Stomach smooth muscle (tissue), 2 donors: ENCODE measurements at regions not wholly inside any gene's neighbourhood (a gene's known extent, or its start where the extent isn't known, plus 50 kb on each side); places are given as distances from the start of the nearest gene placed in this dataset.

Source experiments
- H3K27ac ChIP-seq: one replicate; pipeline ENCODE4 v1.7.0; 2013; ENCODE audit warnings: mild to moderate bottlenecking, low read length, inconsistent platforms
- H3K27me3 ChIP-seq, 2 donors: one replicate each; pipeline ENCODE4 v1.7.0; 2013; ENCODE audit warnings: low read length in 2 of 2; ENCODE audit not compliant: insufficient read depth in 2 of 2, control insufficient read depth in 1 of 2
- H3K36me3 ChIP-seq, 2 donors: one replicate each; pipeline ENCODE4 v1.7.0; 2013; ENCODE audit warnings: low read length in 2 of 2; ENCODE audit not compliant: control insufficient read depth in 2 of 2, insufficient read depth in 2 of 2
- H3K4me1 ChIP-seq: one replicate; pipeline ENCODE4 v1.7.0; 2013; ENCODE audit warnings: low read length; ENCODE audit not compliant: control insufficient read depth, insufficient read depth
- H3K4me3 ChIP-seq, 2 donors: one replicate each; pipeline ENCODE4 v1.7.0; 2013; ENCODE audit warnings: low read length in 2 of 2
- H3K9ac ChIP-seq, 2 donors: one replicate each; pipeline ENCODE4 v1.7.0; 2013; ENCODE audit warnings: low read length in 2 of 2, mild to moderate bottlenecking in 1 of 2
- H3K9me3 ChIP-seq, 2 donors: one replicate each; pipeline ENCODE4 v1.7.0; 2013; ENCODE audit warnings: low read length in 2 of 2; ENCODE audit not compliant: control insufficient read depth in 2 of 2
- donor health status: healthy.
- donor health status: Pancreatic carcinoma.

GRCh38 chr9:38286766-38287165, 105.7 kb upstream of the ALDH1B1 start:
- Histone ChIP-seq H3K36me3 (no peaks in the 10 kb centered on the region), H3K4me3 (no peak overlapping the region), H3K27ac (no peak overlapping the region), H3K9me3 (no peaks in the 10 kb centered on the region), H3K9ac (no peak overlapping the region), H3K27me3 (no peaks in the 10 kb centered on the region), H3K4me1 (no peaks in the 10 kb centered on the region)

GRCh38 chr9:38286357-38286756, 106.1 kb upstream of the ALDH1B1 start:
- no peak overlapping the region for H3K4me3 ChIP-seq
- no peaks in the 10 kb centered on the region for H3K9me3 ChIP-seq
- H3K4me1 ChIP-seq: no peaks in the 10 kb centered on the region
- no peaks in the 10 kb centered on the region for H3K27me3 ChIP-seq
- no peak overlapping the region for H3K27ac ChIP-seq
- H3K9ac ChIP-seq: no peak overlapping the region
- H3K36me3 ChIP-seq: no peaks in the 10 kb centered on the region

GRCh38 chr9:38285236-38285635, 107.3 kb upstream of the ALDH1B1 start:
- Histone ChIP-seq H3K4me1 (no peaks in the 10 kb centered on the region), H3K9ac (no peak overlapping the region), H3K27me3 (peaks cover 0 to 3% of the 10 kb centered on the region in 2 donors), H3K27ac (no peak overlapping the region), H3K36me3 (no peaks in the 10 kb centered on the region), H3K4me3 (no peak overlapping the region), H3K9me3 (no peaks in the 10 kb centered on the region)

GRCh38 chr9:38284588-38285051, 107.9 kb upstream of the ALDH1B1 start:
- Histone ChIP-seq H3K9me3 (no peaks in the 10 kb centered on the region), H3K4me1 (no peaks in the 10 kb centered on the region), H3K27ac (no peak overlapping the region), H3K36me3 (no peaks in the 10 kb centered on the region), H3K4me3 (no peak overlapping the region), H3K9ac (no peak overlapping the region), H3K27me3 (peaks cover 0 to 3% of the 10 kb centered on the region in 2 donors)

GRCh38 chr9:38284039-38284575, 108.4 kb upstream of the ALDH1B1 start:
- Histone ChIP-seq H3K4me1 (no peaks in the 10 kb centered on the region), H3K27ac (no peak overlapping the region), H3K4me3 (no peak overlapping the region), H3K9ac (no peak overlapping the region), H3K27me3 (peaks cover 0 to 3% of the 10 kb centered on the region in 2 donors), H3K36me3 (no peaks in the 10 kb centered on the region), H3K9me3 (no peaks in the 10 kb centered on the region)

GRCh38 chr9:38282756-38283155, 109.7 kb upstream of the ALDH1B1 start:
- H3K27ac ChIP-seq: no peak overlapping the region
- H3K9me3 ChIP-seq: no peaks in the 10 kb centered on the region
- H3K36me3 ChIP-seq: no peaks in the 10 kb centered on the region
- no peaks in the 10 kb centered on the region for H3K4me1 ChIP-seq
- H3K4me3 ChIP-seq: no peak overlapping the region
- H3K9ac ChIP-seq: no peak overlapping the region
- H3K27me3 ChIP-seq: peaks cover 0 to 3% of the 10 kb centered on the region in 2 donors

- Histone ChIP-seq H3K27me3 (peaks cover 0 to 3% of the 10 kb centered on the region in 2 donors), H3K4me1 (no peaks in the 10 kb centered on the region), H3K4me3 (no peak overlapping the region), H3K36me3 (no peaks in the 10 kb centered on the region), H3K9me3 (no peaks in the 10 kb centered on the region), H3K27ac (no peak overlapping the region), H3K9ac (no peak overlapping the region)
These were observed 110.6 kb upstream of the ALDH1B1 start for GRCh38 chr9:38281917-38282316.

GRCh38 chr9:38281196-38281595, 111.3 kb upstream of the ALDH1B1 start:
- H3K36me3 ChIP-seq: no peaks in the 10 kb centered on the region

GRCh38 chr9:38280251-38280800, 112.2 kb upstream of the ALDH1B1 start:
- no peak overlapping the region for H3K27ac ChIP-seq
- H3K9me3 ChIP-seq: no peaks in the 10 kb centered on the region
- H3K4me3 ChIP-seq: no peak overlapping the region
- H3K27me3 ChIP-seq: peaks cover 0 to 3% of the 10 kb centered on the region in 2 donors
- no peaks in the 10 kb centered on the region for H3K4me1 ChIP-seq
- no peaks in the 10 kb centered on the region for H3K36me3 ChIP-seq
- no peak overlapping the region for H3K9ac ChIP-seq

More at GRCh38 chr9:38281196-38281595, 111.3 kb upstream of the ALDH1B1 start:
- H3K4me3 ChIP-seq: no peak overlapping the region
- no peaks in the 10 kb centered on the region for H3K4me1 ChIP-seq
- H3K9ac ChIP-seq: no peak overlapping the region
- peaks cover 0 to 3% of the 10 kb centered on the region in 2 donors for H3K27me3 ChIP-seq
- H3K9me3 ChIP-seq: no peaks in the 10 kb centered on the region
- H3K27ac ChIP-seq: no peak overlapping the region

- Histone ChIP-seq H3K27ac (no peak overlapping the region), H3K9me3 (no peaks in the 10 kb centered on the region), H3K27me3 (peaks cover 0 to 3% of the 10 kb centered on the region in 2 donors), H3K9ac (no peak overlapping the region), H3K36me3 (no peaks in the 10 kb centered on the region), H3K4me1 (no peaks in the 10 kb centered on the region), H3K4me3 (no peak overlapping the region)
These were observed 113.4 kb upstream of the ALDH1B1 start for GRCh38 chr9:38278931-38279679.

- Histone ChIP-seq H3K4me3 (no peak overlapping the region), H3K27me3 (peaks cover 0 to 3% of the 10 kb centered on the region in 2 donors), H3K27ac (no peak overlapping the region), H3K4me1 (no peaks in the 10 kb centered on the region), H3K36me3 (no peaks in the 10 kb centered on the region), H3K9ac (no peak overlapping the region), H3K9me3 (no peaks in the 10 kb centered on the region)
These were observed 114.0 kb upstream of the ALDH1B1 start for GRCh38 chr9:38278457-38278856.
